GM12873 (cell line): ENCODE measurements at regions not wholly inside any gene's neighbourhood (a gene's known extent, or its start where the extent isn't known, plus 50 kb on each side); places are given as distances from the start of the nearest gene placed in this dataset.

Experiments used
- TF ChIP-seq, protein P1 (sequence below): IDR thresholded peaks from 2 replicates; pipeline ENCODE4 v1.5.1; 2012; ENCODE audit warnings: low read depth, mild to moderate bottlenecking, moderate library complexity, low read length, control low read depth; ENCODE audit not compliant: insufficient read depth; ENCODE audit errors: missing control alignments

DNA sequence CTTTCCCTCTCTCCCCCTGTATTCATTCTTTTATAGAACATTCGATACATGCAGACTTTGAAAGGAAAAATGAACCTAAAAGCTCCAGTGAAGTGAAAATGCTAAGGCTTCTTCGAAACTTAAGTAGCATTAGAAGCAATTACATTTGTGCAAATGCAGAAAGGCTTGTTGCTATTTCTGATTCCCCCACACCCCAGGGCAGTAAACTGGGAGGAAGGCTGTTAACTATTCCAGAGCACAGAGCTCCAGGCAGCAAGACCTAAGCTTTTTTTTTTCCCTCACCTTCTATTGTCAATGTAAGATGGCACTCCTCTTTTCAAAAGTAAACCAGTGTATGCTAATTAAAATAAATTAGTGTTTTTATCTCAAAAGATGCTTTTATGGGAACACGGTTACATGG lies 448.9 kb upstream of the TBX3 start:
- TF ChIP-seq, protein P1, sequence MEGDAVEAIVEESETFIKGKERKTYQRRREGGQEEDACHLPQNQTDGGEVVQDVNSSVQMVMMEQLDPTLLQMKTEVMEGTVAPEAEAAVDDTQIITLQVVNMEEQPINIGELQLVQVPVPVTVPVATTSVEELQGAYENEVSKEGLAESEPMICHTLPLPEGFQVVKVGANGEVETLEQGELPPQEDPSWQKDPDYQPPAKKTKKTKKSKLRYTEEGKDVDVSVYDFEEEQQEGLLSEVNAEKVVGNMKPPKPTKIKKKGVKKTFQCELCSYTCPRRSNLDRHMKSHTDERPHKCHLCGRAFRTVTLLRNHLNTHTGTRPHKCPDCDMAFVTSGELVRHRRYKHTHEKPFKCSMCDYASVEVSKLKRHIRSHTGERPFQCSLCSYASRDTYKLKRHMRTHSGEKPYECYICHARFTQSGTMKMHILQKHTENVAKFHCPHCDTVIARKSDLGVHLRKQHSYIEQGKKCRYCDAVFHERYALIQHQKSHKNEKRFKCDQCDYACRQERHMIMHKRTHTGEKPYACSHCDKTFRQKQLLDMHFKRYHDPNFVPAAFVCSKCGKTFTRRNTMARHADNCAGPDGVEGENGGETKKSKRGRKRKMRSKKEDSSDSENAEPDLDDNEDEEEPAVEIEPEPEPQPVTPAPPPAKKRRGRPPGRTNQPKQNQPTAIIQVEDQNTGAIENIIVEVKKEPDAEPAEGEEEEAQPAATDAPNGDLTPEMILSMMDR, result no peak

DNA sequence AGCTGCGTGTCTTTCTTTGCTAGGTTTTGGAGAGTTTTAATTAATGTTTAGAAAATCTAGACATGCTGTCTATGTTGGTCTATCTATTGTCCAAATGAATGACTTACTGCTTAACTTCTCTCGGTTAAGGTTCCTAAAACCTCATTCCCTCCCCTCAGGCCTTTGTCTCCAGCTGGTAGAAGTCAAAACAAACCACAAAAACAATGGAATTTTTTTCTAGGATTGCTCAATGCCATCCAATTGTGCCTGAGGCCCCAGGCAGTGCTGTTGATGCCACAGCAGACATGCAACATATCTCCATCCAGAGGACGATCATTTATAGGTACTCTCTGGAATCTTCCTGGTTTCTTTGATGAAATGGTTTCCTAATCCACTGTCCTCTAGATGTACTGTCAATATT lies 448.2 kb upstream of the TBX3 start:
- TF ChIP-seq, protein P1, result no peak

DNA sequence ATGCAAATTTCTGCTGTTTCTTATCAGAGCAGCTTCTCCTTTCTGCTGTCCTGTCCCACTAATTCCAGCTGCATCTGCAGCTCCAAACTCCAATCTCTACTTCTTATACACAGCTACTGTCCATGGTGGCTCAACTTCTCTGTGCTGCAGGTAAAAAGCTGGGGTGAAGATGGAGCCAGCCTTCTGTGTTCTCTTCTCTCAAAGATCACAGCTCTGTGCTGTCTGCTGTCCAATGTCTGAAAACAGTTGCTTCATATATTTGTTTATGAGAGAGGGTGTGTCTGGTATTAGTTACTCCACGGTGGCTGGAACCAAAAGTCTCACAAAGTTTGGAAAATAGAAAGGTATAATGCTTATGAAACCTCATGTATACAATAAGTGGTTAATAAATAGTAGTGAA lies 445.8 kb upstream of the TBX3 start:
- TF ChIP-seq, protein P1, result no peak

DNA sequence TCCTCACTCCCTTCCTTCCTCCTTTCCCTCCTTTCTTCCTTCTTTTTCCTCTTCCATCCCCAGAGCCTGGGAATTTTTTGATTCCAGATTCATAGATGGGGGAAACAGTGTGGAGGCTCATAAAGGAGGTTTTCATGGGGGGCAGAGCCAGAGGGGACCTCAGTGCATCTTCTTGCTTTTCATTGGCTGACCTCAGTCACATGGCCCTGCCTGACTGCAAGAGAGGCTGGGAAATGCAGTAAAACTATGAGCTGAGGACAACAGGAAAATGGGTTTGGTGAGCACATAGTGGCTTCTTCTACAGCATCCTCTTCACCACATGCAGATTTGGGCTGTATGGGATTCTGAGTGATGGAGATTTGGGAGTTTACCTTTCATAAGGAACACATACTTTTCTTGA lies 437.1 kb upstream of the TBX3 start:
- TF ChIP-seq, protein P1, result no peak

DNA sequence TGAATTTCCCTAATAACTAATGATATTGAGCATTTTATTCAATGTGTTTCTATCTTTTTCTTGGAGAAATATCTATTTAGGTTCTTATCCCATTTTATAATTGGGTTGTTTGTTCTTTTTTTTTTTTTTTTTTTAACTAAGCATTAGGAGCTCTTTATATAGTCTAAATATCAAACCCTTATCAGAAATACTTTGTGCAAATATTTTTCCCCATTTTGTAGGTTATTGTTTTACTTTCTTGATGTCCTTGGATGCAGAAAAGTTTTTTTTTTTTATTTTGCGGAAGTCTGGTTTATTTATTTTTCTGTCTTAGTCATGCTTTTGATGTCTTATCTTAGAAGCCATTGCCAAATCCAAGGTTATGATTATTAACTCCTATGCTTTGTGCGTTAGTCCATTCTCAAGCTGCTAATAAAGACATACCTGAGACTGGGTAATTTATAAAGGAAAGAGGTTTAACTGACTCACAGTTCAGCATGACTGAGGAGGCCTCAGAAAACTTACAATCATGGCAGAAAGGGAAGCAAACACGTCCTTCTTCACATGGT lies 434.3 kb upstream of the TBX3 start:
- TF ChIP-seq, protein P1, result no peak

DNA sequence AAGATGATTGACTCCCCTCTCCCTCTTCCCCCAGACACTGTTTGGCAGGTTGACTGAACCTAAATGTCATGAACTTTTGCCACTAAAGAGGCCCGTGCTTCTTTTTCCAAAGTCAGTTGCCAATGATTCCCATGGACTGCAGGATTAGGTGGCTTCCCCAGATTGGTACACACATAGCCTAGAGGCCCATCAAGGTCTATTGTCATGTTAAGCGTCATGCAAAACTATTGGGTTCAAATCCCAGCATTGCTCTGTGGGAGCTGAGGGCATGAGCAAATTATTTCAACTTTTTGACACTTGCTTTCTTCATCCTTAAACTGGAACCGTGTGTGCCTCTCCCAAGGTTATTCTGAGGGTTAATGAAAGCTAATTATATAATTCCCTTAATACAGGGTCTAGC lies 430.2 kb upstream of the TBX3 start:
- TF ChIP-seq, protein P1, result no peak

DNA sequence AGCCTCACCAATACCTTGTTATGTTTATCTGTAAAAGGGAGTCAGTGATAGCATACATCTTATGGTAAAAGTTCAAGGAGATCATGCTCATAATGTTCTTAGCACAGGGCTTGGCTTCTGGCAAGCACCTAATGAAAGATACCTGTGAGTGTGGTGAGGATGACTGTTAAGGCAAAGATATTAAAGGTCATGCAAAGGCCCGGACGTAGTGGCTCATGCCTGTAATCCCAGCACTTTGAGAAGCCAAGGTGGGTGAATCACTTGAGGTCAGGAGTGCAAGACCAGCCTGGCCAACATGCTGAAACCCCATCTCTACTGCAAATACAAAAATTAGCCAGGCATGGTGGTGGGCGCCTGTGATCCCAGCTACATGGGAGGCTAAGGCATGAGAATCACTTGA lies 425.9 kb upstream of the TBX3 start:
- TF ChIP-seq, protein P1, result no peak
